ENCODE measurements at regions not wholly inside any gene's neighbourhood (a gene's known extent, or its start where the extent isn't known, plus 50 kb on each side); places are given as distances from the start of the nearest gene placed in this dataset.

GRCh38 chr2:83786140-83786539 lies 672.9 kb downstream of the SUCLG1 start:
- TF ChIP-seq EP300 (IDR thresholded peaks at IDR 0.05; ENCODE audit: borderline replicate concordance), result no peak
- TF ChIP-seq YY1 (IDR thresholded peaks at IDR 0.05; ENCODE audit: low read depth), result no peak
- no peak for TF ChIP-seq USF1 (IDR thresholded peaks at IDR 0.05)
- no peak for TF ChIP-seq FOXM1 (IDR thresholded peaks at IDR 0.05; ENCODE audit: borderline replicate concordance, low read depth)
- no peak for TF ChIP-seq CREB1 (IDR thresholded peaks at IDR 0.05; ENCODE audit: low read depth)
- no peak for TF ChIP-seq NFIC (IDR thresholded peaks at IDR 0.05)
- no peak for TF ChIP-seq REST (IDR thresholded peaks at IDR 0.05; ENCODE audit: low read depth)
- no peak for TF ChIP-seq MAX (IDR thresholded peaks at IDR 0.05)
- TF ChIP-seq EGR1 (IDR thresholded peaks at IDR 0.05), result no peak
- no peak for TF ChIP-seq TAF1 (IDR thresholded peaks at IDR 0.05; ENCODE audit: low read depth)
- no peak for TF ChIP-seq CEBPB (IDR thresholded peaks at IDR 0.05)
